GM18519 (cell line): ENCODE measurements at regions not wholly inside any gene's neighbourhood (a gene's known extent, or its start where the extent isn't known, plus 50 kb on each side); places are given as distances from the start of the nearest gene placed in this dataset.

Experiments
- ATAC-seq: cut with Tn5 transposase; IDR thresholded peaks from one replicate; pipeline ENCODE4 v1.9.1; 2021; ENCODE audit warnings: mild to moderate bottlenecking, moderate library complexity; ENCODE audit not compliant: unreplicated experiment, low FRiP score

DNA sequence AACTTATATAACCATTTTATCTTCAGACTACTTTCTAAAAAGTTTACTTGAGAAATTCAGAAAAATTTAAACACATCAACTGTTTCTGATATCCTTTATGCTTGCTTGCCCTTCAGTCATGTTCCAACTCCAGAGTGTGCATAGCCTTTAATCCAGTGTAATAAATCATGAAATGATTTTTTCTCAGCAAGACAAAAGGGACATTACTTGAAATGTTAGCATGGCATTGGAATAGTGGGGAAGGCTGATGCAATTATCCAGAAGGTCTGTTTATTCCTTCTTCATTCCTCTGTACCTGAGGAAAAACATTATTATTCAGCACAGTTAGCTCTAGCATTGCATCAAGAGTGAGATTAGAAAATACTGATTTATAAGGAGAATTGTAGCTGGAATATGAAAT is 209.9 kb downstream of the SLC7A11 start:
- ATAC-seq, result no peak

DNA sequence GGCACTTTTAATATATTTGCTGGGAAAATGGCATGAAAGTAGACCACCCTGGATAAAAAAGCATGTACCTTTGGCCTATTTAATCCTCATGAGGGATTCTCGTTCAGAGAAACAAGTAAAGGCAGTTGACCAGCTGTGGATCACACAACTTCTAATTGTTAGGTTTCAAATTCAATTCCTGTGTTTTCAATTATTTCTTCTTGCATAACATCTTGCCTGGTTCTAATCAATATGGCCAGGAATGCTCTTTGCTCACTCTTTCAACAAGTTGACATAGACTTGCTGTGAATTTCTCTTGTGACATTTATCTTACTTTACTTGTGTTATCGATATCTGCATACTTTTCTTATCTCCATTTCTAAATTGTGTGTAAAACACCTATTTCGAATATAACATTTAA is 211.8 kb downstream of the SLC7A11 start:
- no peak for ATAC-seq

DNA sequence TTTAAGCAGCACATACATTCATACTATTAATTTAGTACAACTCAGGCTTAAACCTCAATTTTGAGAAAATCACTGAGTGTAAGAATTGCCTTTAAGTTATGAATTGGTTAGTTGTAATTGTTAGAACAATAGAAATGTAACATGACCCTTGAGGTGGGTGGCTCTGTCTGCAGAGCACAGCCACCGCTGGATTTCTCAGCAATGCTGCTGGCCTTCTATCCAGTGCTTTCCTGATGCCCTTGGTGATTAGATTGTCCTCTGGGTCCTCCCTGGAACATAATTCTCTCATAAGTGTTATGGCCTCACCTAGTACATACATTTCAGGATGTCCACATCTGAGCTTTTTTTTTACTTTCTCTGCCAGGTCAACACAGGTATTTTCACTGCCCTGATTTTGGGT is 213.2 kb downstream of the SLC7A11 start:
- ATAC-seq, result no peak

DNA sequence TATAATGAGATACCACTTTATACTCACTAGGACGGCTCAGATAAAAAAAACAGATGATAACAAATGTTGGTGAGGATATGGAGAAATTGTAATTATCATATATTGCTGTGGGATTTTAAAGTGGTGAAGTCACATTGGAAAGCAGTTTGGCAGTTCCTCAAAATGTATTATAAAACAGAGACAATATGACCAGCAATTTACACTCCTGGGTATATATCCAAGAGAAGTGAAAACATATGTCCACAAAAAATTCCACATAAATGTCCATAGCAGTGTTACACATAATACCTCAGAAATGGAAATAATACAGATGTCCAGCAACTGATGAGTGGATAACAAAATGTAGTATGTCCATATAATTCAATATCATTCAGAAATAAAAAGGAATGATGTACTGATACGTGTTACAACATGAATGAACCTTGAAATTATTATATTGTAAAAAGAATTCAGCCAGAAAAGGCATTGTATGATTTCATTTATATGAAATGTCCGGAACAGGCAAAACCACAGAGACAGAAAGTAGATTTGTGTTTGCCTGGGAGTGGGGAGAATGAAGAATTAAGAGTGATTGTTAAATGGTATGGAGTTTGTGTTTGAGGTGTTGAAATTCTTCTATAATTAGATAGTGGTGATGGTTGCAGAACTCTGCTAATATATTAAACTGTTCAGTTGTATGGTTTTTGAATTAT is 220.9 kb downstream of the SLC7A11 start:
- ATAC-seq, result no peak

DNA sequence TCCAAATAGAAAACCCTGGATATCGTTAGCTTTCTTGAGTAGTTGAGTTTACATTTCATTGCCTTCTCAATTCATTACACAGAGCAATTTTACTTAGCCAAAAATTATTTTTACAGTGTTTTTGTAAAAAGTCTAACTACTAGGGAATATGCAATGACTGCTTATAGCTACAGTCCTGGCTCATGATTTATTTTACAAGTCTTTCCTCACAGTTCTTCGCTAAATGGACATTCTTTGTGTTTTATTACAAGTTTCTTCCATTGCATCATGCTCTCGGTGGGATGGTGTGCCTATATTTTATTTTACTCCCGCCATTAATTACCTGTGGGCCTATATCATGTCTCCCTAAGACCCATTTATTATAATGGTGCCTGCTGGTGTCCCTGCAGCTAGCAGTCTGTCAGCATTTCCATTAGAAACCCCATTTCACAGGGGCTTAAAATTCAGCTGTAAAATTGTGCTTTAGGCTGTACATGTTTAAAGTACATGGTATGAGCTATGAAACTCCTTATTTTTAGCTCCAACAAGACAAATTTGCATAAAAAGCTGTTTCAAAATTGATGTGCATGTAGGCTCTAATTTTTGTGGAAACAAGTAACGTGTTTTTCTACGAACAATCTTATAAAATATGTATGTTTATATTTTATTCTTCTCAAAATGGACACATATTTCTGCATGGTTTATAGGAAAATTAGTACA is 227.4 kb downstream of the SLC7A11 start:
- ATAC-seq, result no peak

DNA sequence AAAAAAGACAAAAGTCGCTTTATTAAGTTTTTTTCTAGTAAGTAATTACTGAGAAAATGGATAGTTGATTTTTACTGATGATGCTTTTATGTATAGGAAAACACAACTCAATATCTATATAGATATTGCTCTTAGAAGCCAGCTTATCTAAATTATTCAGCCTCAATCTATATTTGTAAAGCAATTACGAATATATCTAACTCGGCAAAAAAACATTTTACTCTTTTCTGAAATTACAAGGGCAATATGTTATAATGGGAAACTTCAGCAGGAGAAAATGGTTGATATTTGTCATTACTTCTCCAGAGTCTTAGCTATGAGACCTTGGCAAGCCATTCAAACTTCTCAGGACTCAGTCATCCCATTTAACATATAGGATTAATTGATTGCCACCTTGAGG is 228.5 kb downstream of the SLC7A11 start:
- no peak for ATAC-seq

DNA sequence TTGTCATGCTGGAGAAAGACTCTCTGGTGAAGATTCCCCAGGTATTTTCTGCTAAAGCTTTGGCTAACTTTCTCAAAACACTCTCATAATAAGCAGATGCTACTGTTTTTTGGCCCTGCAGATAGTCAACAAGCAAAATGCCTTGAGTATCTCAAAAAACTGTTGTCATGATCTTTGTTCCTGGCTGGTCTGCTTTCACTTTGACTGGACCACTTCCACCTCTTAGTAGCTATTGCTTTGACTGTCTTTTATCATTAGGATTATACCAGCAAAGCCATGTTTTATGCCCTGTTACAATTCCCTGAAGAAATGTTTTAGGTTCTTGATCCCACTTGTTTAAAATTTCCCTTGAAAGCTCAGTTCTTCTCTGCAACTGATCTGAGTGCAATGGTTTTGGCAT is 231.5 kb downstream of the SLC7A11 start:
- peak; percentile 86 for ATAC-seq

DNA sequence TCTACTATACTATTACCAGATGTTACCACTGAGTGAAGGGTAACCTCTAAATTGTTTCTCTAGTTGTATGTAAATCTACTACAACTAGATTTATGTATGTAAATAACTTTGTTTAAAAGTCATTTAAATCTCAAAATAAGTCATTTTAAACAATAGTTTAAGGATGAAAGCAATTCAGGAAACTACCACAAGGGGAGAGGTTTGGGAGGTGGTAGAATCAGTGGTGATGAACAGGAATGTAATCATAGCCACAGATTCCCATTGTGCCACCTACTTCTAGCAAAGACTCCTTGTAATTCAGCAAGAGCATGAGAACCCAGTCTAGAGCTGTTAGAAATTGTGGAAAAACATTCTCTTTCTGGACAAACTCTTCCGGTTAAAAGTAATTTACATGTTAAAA is 234.6 kb downstream of the SLC7A11 start:
- no peak for ATAC-seq

DNA sequence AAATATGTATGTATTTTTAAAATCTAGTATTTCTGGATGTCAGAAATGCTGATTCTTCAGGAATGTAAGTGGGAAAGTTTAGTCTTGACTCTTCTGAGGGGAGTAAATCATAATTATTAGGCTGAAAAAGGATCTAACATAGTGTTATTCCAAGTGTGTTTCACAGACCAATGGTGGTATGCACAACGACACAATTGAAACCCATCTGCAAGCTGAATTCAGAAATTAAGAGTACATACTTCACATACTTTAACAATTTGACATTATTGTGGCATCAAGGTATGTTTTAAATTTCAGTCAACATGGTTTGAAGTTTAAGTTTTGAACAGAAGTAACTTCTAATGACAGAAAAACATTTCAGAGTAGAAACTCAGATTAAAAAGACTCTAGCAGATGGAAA is 236.7 kb downstream of the SLC7A11 start:
- ATAC-seq, result no peak

DNA sequence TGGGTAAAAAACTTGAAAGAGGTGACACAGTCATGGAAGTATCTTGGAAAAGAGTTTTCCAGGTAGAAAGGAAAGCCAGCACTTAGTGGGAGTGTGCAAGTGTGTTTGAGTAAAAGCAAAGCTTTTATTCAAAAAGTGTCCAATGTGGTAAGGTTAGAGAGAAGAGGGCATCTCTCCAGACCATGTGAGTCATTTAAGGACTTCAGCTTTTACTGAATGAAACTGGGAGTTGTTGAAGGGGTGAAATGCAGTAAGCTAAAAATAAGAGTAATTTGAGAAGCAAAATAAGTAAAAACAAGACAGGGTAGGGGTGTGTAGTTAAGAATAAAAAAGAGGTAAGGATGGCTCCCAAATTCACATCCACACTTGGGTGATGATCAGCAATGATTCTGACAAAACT is 238.9 kb downstream of the SLC7A11 start:
- peak; percentile 98 for ATAC-seq

DNA sequence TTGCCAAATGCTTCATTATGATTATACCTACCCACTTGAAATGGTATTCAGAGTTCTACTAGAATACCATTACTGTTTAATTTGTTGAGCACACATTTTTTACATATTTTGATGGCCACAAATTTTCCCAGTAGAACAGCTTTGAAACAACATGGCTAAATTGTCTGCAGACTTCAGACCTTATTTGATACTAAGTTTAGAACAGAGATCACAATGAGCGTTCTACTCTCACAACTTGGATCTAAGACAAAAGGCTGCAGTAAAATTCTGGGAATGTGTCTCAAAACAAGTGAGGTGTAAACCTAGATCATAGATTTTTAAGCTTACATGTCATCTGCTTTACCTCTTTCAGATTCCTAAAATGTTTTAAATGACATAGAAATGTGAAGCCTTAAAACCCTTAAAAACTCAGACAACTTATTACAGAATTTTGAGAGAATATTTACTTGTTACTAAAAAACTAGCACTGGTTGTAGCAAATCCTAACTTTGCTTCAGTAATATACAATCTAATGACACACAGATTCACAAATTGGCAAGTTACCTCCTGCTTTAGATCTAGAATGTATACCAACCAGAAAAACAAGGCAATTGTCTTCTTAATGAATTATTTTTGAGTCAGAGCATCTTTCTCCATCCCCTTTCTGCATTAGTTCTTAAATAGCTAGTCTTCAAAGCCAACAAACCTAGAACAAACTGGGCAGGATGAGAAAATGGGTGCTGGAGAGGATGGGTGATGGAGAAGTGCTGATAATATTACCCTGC is 243.3 kb downstream of the SLC7A11 start:
- no peak for ATAC-seq

DNA sequence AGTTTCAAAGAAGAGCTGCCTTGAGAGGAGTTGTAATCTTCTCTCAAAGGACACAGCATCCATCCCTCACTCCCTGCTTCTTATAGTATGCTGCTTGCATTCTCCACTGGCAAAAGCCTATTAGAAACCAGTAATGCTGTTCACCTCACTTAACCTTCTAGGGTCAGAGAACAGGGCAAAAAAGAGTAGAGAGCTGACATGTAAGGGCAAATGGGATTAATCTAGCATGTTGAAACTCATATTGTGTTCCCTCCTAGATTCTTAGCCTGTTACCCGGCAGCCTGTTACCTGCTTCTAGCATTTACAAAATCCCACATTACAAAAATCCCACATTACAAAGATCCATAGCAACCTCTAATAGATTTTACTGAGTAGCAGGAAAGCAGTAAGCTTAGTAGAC is 244.7 kb downstream of the SLC7A11 start:
- no peak for ATAC-seq

DNA sequence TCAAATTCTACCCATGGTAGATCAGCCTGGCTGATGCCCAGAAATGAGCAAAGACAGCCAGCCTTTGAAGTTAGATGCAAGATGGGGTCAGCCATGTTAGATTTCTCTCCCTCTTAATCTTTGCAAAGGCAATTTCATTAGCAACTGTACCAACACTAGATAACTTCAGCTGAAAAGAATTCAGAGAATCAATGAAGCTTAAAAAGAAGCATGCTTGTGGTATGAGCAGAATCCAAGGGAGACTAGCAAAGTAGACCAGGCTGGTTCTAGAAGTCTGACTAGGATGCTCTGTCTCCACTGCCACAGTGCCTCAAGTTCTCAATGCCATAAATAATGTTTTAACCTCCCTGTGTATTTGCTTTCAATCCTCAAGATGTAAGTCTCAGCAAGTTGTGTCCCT is 247.3 kb downstream of the SLC7A11 start:
- no peak for ATAC-seq

DNA sequence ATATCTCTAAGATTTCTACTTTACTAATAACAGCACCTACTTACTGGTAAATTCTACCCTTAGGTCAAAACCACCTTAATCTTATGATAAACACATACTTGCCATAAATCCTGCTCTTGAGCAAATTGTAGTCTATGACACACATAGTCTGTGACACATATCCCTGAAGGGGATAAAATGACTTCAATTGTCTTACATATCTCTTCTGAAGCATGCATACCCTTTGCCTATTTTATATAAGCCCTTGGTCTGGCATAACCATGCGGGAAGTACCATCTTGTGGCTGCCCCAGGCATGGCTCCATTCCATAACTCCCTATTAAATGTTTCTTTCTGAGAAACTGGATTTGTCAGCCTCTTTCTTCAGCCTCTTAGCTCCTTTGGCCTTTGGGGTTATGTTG is 248.9 kb downstream of the SLC7A11 start:
- ATAC-seq, result no peak

DNA sequence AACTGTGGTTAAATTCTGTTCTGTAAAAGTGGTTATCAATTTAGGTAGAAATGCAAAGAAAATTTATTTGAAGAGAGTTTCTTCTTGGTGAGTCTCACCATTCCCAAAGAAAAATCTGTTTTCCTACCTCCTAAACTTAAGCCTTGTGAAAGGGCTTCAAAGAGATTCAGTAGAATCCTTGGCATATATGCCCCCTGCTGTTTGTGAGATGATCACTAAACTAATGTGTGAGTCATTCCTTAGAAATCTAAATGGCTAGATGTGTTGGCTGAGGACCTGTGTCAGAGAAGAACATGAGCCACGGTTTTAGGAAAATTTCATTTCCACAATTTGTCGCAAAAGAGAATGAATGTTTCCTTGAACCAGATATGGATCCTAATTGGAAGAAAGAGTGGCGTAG is 260.9 kb downstream of the SLC7A11 start:
- no peak for ATAC-seq

DNA sequence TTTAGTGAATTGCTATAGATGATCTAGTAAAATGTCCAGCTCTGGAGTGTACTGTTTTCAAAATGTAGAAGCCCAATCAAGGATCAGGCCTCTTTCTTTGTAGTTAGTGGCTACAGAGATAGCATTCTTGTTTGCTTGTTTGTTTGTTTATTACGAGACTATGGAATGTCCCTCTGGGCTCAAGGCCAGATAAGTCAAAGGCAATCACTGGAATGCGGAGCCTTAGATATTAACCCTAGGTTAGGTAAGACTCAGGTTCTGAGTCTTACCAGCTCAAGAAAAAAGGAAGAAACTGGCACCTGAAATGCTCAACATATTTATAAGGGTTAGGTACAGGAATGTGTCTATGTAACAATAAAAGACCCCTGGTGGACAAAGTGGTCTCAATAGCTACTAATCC is 261.5 kb downstream of the SLC7A11 start:
- ATAC-seq, result no peak

DNA sequence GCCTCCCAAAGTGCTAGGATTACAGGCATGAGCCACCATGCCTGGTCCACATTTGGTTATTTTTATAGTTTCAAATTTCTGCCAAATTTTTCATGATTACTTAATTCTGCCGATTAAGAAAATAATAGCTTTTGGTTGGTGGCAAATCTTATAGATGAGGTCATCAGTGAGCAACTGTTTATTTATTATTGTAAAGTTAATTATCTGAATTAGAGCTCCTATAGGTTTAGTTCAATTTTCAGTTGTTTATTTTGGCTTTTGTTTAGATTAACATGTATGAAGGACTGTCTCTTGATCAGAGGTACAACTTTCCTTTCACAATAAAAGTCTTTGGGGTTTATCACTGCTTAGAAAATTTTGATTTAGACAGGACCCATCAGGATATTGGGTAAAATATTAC is 262.2 kb downstream of the SLC7A11 start:
- ATAC-seq, result no peak

DNA sequence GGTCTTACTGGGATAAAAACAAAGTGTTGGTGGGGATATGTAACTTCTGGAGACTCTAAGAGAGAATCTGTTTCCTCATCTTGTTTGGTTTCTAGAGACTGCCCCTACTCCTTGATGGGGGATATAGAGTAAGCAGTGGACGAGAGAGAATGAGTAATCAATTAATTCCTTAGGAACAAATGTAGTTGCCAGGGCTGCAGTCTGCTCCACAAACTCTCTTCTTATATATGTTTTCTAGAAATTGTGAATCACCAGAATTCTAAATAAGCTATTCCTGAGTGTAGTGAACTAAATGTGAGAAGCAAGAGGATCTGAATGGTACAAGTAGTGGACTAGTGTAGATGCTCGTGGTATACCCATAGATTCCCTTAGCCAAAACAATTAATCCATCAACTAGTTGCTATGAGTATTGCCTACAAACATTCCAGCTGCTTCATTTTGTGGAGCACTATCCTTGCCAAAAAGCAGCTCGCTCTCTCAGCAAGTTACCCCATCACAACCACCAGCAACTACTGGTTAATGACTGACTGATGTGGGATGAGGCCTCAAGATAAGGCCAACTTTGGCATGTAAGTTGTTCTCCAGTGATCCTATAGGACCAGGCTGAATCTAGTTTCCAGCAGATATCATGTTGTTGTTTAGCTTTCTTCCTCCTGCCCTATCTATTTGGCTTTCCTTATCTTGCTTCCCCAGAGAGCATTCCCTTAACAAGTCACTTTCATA is 273.0 kb downstream of the SLC7A11 start:
- ATAC-seq, result no peak

DNA sequence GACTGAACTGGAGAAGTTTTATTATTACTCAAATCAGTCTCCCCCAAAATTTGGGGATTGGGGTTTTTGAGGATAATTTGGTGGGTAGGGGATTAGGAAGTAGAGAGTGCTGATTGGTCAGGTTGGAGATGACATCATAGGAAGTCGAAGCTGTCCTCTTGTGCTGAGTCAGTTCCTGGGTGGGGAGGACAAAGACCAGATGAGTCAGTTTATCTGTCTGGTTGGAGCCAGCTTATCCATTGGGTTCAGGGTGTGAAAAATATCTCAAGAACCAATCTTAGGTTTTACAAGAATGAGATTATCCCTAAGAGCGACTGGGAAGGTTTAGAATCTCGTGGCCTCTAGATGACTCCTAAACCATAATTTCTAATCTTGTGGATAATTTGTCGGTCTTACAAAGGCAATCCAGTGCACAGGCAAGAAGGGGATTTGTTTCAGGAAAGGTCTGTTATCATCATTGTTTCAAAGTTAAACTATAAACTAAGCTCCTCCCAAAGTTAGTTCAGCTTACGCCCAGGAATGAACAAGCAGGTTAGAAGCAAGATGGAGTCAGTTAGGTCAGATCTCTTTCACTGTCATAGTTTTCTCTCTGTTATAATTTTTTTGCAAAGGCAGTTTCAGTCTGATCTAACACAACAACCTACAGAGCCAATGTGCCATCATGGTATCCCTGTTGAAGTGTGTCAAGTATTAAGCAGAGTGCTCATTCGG is 274.5 kb downstream of the SLC7A11 start:
- ATAC-seq, result no peak

DNA sequence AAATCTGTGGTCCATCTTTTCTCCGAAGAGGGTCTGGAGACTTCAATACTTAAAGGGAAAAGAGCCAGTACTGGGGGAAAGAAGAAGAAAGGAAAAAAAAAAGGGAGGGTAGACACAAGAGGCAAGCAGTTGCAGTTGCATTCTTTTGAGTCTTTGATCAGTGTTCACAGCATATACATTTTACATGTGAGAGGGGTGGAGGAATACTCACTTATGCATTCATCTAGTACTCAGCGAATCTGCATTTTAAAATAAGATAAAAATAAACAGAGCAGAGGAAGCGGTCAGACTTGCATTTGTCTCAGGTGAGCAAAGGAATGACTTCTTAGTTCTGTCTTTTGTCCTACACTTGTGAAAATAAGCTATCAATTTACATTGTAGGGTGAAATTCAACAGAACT is 275.6 kb downstream of the SLC7A11 start:
- ATAC-seq, result no peak
